ENCODE measurements at regions not wholly inside any gene's neighbourhood (a gene's known extent, or its start where the extent isn't known, plus 50 kb on each side); places are given as distances from the start of the nearest gene placed in this dataset.
"Not testable (repeated sequence)": the region's sequence is repeated elsewhere in the genome, so short reads cannot be mapped to it uniquely, and the experiment has no call there.

DNA sequence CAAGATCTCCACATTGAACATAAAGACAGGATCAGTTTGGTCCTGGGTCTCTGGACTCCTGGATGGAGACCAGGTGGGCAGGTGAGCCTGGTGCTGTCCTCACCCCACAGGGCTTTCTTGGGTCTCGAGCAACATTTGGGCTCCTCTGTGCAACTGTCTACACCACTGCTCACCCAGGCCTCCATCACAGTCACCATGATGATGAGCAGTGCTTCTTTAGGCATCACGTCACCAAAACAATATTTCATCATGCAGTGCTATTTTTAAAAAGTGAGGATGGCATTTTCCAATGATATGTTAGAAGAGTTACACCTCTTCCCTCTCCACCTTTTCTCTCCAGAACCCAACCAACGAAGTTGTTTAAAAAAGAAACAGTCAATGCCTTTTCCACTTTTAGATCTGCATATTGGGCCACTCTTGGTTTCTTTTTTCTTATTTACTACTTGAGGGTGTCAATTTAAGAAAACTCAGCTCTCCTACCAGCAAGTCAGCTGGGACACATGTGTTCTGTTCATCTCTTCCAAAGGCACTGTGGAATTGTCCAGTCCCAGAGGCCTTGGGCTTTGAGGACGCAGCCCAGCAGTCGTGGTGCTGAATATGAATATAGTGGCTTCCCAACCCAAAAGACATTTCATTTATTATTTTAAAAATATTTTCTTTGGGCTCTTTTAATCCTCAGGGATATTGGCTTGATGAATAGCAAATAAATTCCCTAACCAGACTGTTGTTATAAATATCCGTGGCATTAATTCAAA is 405.7 kb downstream of the KCNRG start:
- DNase-seq = no peak

DNA sequence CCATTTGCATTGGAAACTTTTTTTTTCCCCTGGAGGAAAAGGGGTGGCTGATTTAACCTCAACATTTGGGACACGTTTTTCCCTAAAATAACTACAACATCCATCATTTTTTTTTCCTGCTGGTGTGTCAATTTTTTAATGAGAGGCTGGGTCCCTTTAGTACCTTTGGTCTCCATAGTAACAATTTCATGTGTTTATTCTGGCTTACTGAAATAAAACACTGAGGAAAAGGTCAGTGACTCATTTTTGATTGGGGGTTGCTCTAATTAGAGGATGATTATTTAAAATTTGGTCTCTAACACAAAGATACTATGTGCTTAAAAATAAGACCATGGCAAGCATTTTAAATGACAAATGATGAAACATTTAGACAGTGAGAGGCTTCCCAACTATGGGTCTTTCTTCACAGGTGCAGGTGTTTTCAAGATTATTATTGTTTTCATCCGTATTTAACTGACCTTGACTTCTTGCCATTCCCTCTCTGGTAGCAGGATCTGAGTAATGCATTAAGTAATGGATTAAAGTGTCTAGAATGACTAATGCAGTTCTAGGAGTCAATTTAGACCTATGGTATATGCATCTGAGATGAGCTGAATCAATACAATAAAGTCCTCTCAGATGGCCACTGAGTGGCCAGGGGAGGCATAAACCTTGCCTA is 406.4 kb downstream of the KCNRG start:
- DNase-seq = peak; percentile 64

DNA sequence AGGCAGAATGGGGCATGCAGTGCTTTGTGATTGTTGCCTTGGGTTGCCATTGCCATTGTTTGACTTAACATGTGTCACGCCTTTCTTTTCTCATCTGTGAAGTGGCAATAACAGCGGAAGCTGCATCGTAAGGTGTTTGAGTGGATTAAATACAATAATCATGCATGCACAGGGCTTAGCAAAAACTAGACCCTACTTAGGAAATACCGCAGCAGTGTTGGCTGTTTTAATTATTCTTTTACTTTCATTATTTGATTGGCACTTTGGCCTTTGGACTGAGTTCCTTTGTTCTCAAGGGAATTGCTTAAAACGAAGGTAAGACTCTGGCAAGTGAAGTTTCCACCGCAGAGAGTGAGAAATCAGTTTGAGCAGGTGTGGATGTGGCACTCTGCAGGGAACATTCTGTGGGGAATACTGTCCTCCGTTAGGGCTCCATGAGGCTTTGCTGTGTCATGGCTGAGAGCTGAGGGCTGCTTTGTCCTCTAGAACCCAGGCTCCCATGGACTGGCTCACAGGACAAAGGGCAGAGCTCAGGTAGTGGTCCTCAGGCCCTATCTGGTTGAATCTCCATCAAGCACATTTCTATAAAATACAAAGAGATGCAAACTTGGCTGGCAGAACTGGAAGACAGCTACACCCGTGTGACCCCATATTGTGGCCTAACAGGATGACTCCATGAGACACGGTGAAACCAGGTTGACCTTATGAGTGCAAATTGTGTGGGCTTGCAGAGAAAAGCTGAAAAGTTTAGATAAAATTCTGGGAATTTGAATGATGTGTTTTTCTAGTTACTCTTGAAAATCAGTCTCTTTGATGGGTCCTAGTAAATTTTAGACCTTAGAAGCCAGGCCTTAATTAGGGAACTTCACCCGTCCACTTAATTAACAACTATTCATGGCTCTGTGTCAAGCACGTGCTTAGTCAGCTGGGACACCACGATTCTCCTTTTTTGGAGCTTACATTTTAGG is 407.2 kb downstream of the KCNRG start:
- DNase-seq = no peak

GRCh38 chr13:50424993-50425392 is 409.7 kb downstream of the KCNRG start:
- no peak for DNase-seq

GRCh38 chr13:50425772-50426171 is 410.5 kb downstream of the KCNRG start:
- DNase-seq = no peak

- DNase-seq = no peak
These were observed 411.7 kb downstream of the KCNRG start for GRCh38 chr13:50426927-50427326.

- not testable (repeated sequence) for DNase-seq
These were observed 412.3 kb downstream of the KCNRG start for GRCh38 chr13:50427511-50427910.

- no peak for DNase-seq
These were observed 413.1 kb downstream of the KCNRG start for GRCh38 chr13:50428183-50428877.

DNA sequence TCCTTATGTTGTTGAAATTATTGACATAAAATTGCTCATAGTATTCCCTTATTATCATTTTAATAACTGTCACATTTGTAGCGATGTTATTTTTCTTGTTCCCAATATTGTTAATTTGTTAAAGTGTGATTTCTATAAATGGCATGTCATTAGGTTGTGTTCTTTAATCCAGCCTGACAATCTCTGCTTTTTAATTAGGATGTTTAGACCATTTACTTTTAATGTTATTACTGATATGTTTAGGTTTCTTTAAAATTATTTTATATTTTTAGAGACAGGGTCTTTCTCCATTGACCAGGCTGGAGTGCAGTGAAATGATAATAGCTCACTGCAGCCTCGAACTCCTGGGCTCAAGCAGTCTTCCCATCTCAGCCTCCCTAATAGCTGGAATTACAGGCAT is 408.5 kb downstream of the DLEU7 start:
- DNase-seq = no peak

- no peak for DNase-seq
These were observed 406.2 kb downstream of the DLEU7 start for GRCh38 chr13:50437252-50437651.

GRCh38 chr13:50438351-50438750 is 405.1 kb downstream of the DLEU7 start:
- DNase-seq = no peak

DNA sequence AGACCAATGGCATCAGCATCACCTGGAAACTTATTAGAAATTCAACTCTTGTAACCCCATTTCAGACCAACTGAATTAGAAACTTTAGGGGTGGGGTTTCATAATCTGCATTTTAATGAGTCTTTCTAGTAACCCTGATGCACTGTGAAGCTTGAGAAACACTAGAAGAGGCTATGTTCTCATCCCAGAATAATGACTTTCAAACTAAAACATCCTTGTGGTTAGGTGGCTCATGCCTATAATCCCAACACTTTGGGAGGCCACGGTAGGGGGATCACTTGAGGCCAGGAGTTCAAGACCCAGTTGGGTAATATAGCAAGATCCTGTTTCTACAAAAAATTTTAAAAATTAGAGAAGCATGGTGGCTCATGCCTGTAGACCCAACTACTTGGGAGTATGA is 402.4 kb downstream of the DLEU7 start:
- DNase-seq = peak; percentile 54

DNA sequence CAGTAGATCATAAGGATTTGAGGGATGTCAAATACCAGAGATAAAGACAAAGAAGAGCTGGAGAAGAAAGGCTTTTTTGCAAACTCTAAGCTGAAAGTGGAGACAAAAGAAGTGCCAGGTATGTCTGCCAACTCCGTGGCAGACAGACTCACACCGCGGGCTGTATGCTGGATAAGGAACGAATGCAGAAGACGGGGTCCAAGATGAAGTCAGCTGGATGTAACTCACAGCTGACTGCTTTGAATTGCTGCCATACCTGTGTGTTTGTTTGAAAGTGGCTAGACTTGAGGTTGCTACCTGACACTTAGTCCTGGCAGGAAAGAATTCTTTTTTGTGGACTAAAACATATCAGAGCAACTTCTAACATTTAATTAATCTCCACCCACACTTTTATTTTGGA is 398.8 kb downstream of the DLEU7 start:
- DNase-seq = no peak

GRCh38 chr13:50446611-50447010 is 396.9 kb downstream of the DLEU7 start:
- peak; percentile 68 for DNase-seq

DNA sequence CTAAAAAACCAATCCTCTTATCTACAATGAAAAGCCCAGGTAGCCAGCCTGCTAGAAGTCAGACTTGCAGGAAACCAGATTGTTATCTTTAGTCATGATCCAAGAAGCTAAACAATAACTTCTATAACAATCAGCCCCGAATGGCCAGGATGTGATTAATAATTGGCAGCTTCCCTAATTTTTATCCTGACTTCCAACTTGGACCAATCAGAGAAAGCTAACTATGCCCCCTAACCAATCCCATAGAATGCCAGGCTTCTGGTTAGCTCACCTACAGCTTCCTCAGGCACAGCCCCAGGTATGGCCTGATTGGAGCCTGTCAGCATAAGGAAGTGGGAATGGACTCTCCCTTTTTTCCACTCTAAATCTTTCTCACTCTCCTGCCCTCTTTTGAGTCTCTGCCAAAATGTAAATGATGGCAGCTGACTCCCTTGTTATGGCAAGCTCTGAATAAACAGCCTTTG is 394.9 kb downstream of the DLEU7 start:
- no peak for DNase-seq

DNA sequence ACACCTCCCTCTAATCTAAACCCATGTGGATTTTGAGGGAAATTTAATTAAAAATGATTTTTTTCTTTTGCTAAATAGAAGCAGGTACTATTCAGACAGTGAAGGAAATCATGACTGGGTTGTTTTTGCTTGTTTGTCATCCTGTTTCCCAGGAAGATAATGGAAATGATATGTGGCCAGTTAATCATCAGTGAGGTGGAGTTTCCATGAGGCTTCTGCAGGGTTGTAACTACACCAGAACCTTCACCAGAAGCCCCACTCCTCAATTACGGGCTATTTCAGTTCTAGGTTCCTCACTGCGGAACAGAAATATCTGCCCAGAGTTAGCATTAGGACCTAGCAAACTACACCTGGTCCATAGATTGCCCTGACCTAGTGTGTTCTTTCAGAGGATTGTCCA is 394.0 kb downstream of the DLEU7 start:
- no peak for DNase-seq

DNA sequence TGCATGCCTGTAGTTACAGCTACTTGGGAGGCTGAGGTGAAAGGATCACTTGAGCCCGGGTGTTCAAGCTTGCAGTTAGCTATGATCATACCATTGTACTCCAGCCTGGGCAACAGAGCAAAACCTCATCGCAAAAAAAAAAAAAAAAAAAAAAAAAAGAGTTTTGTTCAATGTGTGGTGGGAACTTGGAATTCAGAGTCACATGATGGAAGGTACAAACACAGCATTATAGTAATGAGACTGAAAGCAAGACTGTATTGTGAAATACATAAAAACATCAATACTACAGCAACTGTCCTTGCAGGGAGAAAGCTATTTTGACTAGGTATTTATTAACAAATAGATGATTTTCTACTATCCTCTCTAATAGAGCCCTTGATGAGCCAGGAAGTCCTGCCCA is 393.2 kb downstream of the DLEU7 start:
- no peak for DNase-seq

DNA sequence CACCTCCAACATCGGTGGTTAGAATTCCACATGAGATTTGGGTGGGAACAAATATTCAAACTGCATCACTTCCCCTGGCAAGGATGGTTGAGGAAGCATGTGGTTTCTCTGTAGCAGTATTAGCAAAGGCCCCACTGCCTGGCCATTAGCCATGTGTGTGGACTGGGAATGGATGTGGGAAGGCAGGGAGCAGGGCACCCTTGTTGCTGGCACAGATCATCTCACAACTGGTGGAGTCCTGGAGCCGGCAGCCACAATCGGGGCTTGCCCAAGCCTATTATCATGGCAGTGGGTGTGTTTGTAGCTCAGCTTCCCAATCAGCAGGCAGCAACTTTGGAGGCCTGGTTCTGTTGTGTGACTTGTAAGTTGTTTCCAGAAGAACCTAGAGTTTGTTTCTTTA is 391.9 kb downstream of the DLEU7 start:
- DNase-seq = no peak

- DNase-seq = no peak
These were observed 391.5 kb downstream of the DLEU7 start for GRCh38 chr13:50452028-50452427.

- DNase-seq = peak; percentile 39
These were observed 390.7 kb downstream of the DLEU7 start for GRCh38 chr13:50452756-50453155.

DNA sequence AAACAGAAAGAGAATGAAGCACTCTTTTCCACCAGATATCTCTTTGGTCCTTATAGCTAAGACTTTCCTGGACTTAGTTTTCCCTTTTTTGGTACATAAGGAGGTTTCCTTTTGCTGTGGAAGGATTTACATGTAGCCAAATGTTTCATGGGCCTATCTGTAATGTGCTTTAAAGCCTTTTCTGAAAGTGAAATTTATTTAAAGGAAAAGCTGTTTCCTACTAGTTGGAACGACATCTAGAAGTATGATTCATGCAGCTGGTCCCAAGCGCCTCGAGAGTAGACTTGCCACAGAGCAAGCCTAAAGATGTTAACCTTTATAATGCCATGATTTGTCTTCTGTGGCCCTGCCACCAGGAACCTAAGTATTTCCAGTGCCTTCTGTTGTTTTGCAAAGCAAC is 390.3 kb downstream of the DLEU7 start:
- no peak for DNase-seq

- no peak for DNase-seq
These were observed 387.4 kb downstream of the DLEU7 start for GRCh38 chr13:50456111-50456510.

Data from fibroblast of skin of abdomen (primary cell).